Medulla oblongata (tissue), 1 donor: ENCODE measurements at regions not wholly inside any gene's neighbourhood (a gene's known extent, or its start where the extent isn't known, plus 50 kb on each side); places are given as distances from the start of the nearest gene placed in this dataset.

Experiments
- DNase-seq: peaks from one replicate; pipeline ENCODE4 v3.0.0-alpha.2; 2015; ENCODE audit errors: extremely low spot score

- no peak for DNase-seq
Measured at GRCh38 chr9:71589612-71590011, 178.7 kb downstream of the CEMIP2 start.

- no peak for DNase-seq
Measured at GRCh38 chr9:71587576-71588362, 180.5 kb downstream of the CEMIP2 start.

- no peak for DNase-seq
Measured at GRCh38 chr9:71583792-71584191, 184.5 kb downstream of the CEMIP2 start.

GRCh38 chr9:71582347-71582746, 186.0 kb downstream of the CEMIP2 start:
- no peak for DNase-seq

GRCh38 chr9:71581101-71581500, 187.2 kb downstream of the CEMIP2 start:
- no peak for DNase-seq

- no peak for DNase-seq
Measured at GRCh38 chr9:71571186-71571585, 197.1 kb downstream of the CEMIP2 start.

- DNase-seq = no peak
Measured at GRCh38 chr9:71567890-71568289, 200.4 kb downstream of the CEMIP2 start.

- DNase-seq = no peak
Measured at GRCh38 chr9:71562140-71562539, 206.2 kb downstream of the CEMIP2 start.

GRCh38 chr9:71557310-71557709, 211.0 kb downstream of the CEMIP2 start:
- no peak for DNase-seq

GRCh38 chr9:71552480-71552879, 215.8 kb downstream of the CEMIP2 start:
- no peak for DNase-seq

GRCh38 chr9:71549023-71549422, 219.3 kb downstream of the CEMIP2 start:
- DNase-seq = no peak

GRCh38 chr9:71544464-71544863, 223.8 kb downstream of the CEMIP2 start:
- no peak for DNase-seq

- no peak for DNase-seq
Measured at GRCh38 chr9:71541436-71541835, 226.9 kb downstream of the CEMIP2 start.

- DNase-seq = no peak
Measured at GRCh38 chr9:71524996-71525580, 243.2 kb downstream of the CEMIP2 start.

GRCh38 chr9:71524516-71524915, 243.8 kb downstream of the CEMIP2 start:
- DNase-seq = no peak

GRCh38 chr9:71521132-71521531, 247.2 kb downstream of the CEMIP2 start:
- DNase-seq = no peak

GRCh38 chr9:71519098-71519696, 249.1 kb downstream of the CEMIP2 start:
- DNase-seq = peak; percentile 9

- peak; percentile 11 for DNase-seq
Measured at GRCh38 chr9:71518045-71518827, 250.1 kb downstream of the CEMIP2 start.

GRCh38 chr9:71515626-71516025, 252.7 kb downstream of the CEMIP2 start:
- no peak for DNase-seq

GRCh38 chr9:71515107-71515506, 253.2 kb downstream of the CEMIP2 start:
- no peak for DNase-seq

- no peak for DNase-seq
Measured at GRCh38 chr9:71514344-71514975, 253.9 kb downstream of the CEMIP2 start.

GRCh38 chr9:71509054-71509453, 259.3 kb downstream of the CEMIP2 start:
- DNase-seq = no peak
